ENCODE measurements at regions not wholly inside any gene's neighbourhood (a gene's known extent, or its start where the extent isn't known, plus 50 kb on each side); places are given as distances from the start of the nearest gene placed in this dataset.
A peak's percentile ranks its signal among the peaks of the same experiment; 100 is the strongest.

DNA sequence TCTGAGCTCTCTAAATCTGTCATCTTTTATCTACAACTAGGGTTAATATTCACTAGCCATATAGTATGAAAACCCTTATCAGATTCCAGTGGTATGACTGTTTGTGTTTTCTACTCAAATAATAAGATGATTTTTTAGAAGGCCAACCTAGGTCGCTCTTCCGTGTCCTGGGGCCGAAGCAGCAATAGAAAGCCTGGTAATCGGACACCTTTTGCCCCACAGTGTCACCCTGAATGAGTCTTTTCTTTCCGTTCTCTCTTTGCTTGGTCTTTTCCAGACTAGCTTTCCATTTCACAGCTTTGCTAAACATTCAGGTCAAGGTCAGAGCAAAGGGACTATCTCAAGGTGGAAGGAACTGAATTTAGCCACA is 243.3 kb upstream of the ANKRD55 start (continued):
- TF ChIP-seq PATZ1 (CRISPR knock-in tag; IDR thresholded peaks at IDR 0.05): no peak
- no peak for TF ChIP-seq HMGXB4 (CRISPR knock-in tag; IDR thresholded peaks at IDR 0.05; ENCODE audit: borderline replicate concordance in 1 of 2, low read depth in 1 of 2)
- no peak for TF ChIP-seq NFKBIZ (CRISPR knock-in tag; IDR thresholded peaks at IDR 0.05)
- TF ChIP-seq RBM22 (optimal IDR thresholded peaks at IDR 0.05; ENCODE audit: low read length): no peak
- TF ChIP-seq, protein P1, sequence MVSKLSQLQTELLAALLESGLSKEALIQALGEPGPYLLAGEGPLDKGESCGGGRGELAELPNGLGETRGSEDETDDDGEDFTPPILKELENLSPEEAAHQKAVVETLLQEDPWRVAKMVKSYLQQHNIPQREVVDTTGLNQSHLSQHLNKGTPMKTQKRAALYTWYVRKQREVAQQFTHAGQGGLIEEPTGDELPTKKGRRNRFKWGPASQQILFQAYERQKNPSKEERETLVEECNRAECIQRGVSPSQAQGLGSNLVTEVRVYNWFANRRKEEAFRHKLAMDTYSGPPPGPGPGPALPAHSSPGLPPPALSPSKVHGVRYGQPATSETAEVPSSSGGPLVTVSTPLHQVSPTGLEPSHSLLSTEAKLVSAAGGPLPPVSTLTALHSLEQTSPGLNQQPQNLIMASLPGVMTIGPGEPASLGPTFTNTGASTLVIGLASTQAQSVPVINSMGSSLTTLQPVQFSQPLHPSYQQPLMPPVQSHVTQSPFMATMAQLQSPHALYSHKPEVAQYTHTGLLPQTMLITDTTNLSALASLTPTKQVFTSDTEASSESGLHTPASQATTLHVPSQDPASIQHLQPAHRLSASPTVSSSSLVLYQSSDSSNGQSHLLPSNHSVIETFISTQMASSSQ (IDR thresholded peaks at IDR 0.05; ENCODE audit: low read depth): peak; percentile 34; the same call in 1 of the 2 replicates
- TF ChIP-seq, protein P1 (CRISPR knock-in tag; IDR thresholded peaks at IDR 0.05; ENCODE audit: borderline replicate concordance): peak; percentile 50; the same call in 1 of the 2 replicates
- peak; percentile 51; the same call in 1 of the 2 replicates for TF ChIP-seq ZMYM3 (CRISPR knock-in tag; IDR thresholded peaks at IDR 0.05)
- TF ChIP-seq RFX5 (IDR thresholded peaks at IDR 0.05; ENCODE audit: low read depth, low read length): no peak
- TF ChIP-seq RBFOX2 (IDR thresholded peaks at IDR 0.05; ENCODE audit: low read depth, low read length): no peak
- no peak for TF ChIP-seq KLF9 (CRISPR knock-in tag; IDR thresholded peaks at IDR 0.05; ENCODE audit: low read depth)
- no peak for TF ChIP-seq ZNF431 (CRISPR knock-in tag; IDR thresholded peaks at IDR 0.05; ENCODE audit: borderline replicate concordance, low read depth)
- TF ChIP-seq AKAP8 (CRISPR knock-in tag; IDR thresholded peaks at IDR 0.05): peak; percentile 67; the same call in 1 of the 2 replicates
- no peak for TF ChIP-seq CENPX (CRISPR knock-in tag; IDR thresholded peaks at IDR 0.05)
- TF ChIP-seq CAMTA2 (CRISPR knock-in tag; IDR thresholded peaks at IDR 0.05; ENCODE audit: borderline replicate concordance): no peak
- TF ChIP-seq NBN (conservative IDR thresholded peaks at IDR 0.05): no peak
- no peak for TF ChIP-seq RFXAP (CRISPR knock-in tag; IDR thresholded peaks at IDR 0.05; ENCODE audit: borderline replicate concordance)
- TF ChIP-seq MZF1 (CRISPR knock-in tag; IDR thresholded peaks at IDR 0.05; ENCODE audit: borderline replicate concordance): no peak
- TF ChIP-seq ZBTB20 (CRISPR knock-in tag; IDR thresholded peaks at IDR 0.05; ENCODE audit: borderline replicate concordance, low read depth): 0 out of 2 replicates have a peak, but pooled peaks have one; percentile 28
- no peak for TF ChIP-seq ZBTB44 (CRISPR knock-in tag; IDR thresholded peaks at IDR 0.05)

Measured in HepG2 (cell line).